ENCODE measurements at regions not wholly inside any gene's neighbourhood (a gene's known extent, or its start where the extent isn't known, plus 50 kb on each side); places are given as distances from the start of the nearest gene placed in this dataset.

- DNase-seq, result no peak
These were observed 92.8 kb upstream of the FOXC1 start for GRCh38 chr6:1516742-1517520.

- DNase-seq, result no peak
These were observed 90.9 kb upstream of the FOXC1 start for GRCh38 chr6:1518855-1519254.

DNA sequence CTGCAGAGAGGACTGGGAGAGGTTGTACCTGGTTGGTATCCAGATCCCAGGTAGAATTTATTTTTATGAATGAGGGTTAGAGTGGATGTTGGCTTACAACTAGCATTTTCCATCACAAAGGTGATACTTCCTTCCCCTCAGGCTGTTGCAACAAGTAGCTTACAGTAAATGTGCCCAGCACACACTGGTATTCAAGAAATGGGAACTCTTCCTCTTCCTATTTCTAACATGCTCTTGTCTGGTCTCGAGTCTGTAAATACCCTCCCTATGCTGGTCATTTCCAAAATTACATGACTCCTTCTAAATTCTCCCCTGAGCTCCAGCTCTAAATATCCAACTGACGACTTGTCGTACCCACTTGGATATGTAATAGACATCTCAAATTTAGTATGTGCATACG lies 90.1 kb upstream of the FOXC1 start:
- DNase-seq, result no peak

- no peak for DNase-seq
These were observed 86.9 kb upstream of the FOXC1 start for GRCh38 chr6:1522779-1523178.

GRCh38 chr6:1524040-1524480 lies 85.7 kb upstream of the FOXC1 start:
- DNase-seq, result peak; percentile 57

GRCh38 chr6:1525364-1526038 lies 84.2 kb upstream of the FOXC1 start:
- no peak for DNase-seq

GRCh38 chr6:1526398-1527072 lies 83.2 kb upstream of the FOXC1 start:
- DNase-seq, result no peak

GRCh38 chr6:1527073-1527457 lies 82.7 kb upstream of the FOXC1 start:
- no peak for DNase-seq

DNA sequence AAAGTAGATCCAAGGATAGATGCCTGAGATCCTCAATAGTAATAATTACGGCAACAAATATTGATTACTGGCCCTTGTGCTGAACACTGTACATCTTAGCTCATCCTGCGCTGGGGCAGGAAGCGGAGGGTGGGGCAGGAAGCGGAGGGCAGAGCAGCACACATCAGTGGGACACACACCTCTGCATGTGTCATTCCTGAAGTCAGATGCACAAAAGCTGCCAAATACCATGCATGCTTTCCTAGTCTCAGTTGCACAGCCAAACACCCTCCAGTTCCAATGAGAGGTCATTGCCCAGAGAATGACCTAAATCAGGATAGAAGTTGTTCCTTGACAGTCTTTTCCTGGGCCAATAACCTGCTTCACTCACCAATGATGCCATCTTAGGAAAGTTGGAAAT lies 74.4 kb upstream of the FOXC1 start:
- DNase-seq, result no peak

DNA sequence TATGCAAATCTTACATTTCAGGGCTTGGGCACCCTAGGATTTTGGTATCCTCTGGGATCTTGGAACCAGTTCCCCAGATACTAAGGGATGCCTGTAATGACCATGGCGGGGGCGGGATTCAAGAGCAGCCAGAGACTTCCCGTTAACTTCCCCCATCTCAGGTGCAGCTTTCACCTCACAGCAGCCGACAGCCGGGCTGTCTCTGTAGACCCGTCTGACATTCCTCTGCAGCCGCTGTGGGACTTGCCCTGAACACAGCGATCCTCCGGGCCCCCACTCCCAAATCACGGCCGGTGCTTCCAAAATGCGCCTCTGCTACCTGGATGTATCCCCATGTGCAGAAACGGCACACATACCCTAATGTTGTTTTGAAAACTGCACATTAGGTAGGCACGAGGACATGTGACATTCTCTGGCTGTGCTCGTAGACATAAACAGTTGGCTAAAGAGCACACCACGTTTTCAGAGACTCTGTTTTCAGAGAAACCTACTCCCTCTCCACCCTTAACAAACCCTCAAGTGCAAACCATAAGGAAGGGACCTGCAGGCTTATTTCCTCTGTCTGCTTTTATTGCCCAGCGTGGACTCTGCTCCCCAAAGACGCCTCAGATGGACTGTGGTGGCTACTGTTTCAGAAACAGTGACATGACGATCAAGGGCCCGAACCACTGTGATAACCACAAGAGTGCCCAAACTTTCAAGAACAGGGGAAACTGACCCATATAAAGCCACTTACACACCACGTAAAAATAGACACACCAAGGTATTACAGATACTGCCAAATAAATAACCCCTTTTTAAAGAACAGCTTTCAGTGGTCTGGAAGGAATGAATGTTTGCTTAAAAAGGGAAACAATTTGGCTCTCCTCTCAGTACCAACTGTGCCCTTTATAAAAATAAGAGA lies 72.9 kb upstream of the FOXC1 start:
- DNase-seq, result no peak

DNA sequence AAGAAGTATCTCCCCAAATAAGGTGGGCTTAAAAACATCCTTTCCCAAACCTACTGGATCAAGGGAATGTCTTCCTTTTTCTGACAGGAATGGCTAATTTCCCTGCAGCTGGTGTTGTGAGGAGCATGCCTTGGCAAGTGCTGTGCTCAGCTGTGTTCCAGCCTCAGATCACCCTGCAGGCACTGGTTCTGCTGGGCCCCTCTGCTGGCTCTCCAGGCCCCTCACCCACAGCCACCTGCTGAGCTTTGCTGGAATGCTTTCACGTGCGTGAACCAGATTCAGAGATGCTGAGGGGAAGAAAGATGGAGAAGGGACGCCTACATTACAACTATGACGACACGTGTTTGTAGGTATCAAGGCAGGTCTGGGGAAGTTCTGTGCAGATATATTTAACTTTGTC lies 71.3 kb upstream of the FOXC1 start:
- DNase-seq, result no peak

DNA sequence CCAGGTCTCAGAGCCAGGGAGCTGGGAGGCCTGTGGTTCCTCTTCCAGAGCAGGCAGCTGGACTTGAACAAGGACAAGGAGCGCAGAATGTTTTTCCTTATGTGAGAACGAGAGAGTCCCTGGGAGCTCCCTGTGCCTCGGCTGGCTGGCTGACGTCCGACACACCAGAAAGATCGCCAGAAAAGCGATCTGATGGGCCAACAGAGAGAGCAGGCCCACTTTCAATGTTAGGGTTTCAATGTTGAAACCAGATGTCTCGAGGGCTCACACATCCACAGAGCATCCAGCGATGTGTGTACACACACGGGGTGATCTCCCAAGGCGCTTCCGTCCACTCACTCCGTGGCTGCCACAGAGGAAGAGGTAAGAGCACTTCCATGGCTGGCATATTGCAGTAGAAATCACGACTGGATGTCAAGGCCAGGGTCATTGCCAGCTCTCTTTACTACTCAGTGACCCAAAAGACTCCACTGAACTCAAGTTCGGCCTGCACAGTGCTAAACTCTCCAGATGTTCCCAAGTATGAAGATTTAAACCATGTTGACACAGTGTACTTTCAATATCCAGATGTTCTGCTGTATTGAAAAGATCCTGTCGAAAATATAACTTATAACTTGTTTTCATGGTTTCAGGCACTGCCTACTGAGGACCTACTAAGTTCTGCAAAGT lies 70.8 kb upstream of the FOXC1 start:
- no peak for DNase-seq

DNA sequence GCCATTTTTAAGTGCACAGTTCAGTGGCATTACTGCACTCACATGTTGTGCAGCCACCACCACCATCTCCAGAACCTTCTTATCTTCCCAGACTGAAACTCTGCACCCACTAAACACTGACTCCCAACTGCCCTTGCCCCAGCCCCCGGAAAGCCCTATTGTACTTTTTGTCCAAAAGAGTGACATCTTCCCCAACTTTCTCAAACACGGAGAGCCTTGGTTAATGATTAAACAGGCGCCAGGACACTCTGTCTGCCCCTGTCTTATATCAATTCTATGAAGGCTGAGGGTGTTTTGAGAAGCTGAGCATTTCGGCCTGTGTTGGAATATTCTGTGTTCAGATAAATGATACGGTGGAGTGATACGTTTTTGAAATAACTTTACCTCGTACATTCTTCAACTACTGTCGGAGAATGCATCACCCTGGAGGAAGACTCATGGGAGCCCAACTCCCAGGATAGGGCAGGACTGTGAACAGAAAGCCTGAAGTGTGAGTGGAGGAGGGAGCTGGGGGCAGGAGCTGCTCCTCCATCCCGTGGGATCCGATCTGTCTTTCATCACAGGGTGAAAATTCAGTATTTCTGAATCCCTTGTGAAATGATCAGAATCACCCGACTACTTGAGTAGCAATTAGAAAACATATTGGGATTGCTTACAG lies 68.7 kb upstream of the FOXC1 start:
- no peak for DNase-seq

DNA sequence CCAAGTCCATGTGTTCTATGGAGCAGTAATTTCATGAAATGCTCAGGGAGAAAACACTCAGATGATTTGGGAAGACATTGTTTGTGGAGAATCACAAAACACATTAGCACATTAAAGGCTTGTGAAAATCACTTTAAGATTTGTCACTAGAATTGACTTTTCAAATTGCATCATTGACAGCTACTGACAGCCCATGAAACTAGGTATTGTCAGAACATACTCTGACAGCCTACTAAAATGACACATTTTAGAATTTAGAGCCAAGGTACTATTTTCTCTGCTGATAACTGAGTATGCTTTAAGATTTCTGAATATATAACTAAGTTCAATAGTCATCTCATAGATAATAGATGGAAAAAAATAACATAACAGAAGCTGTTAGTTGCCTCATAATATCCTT lies 67.4 kb upstream of the FOXC1 start:
- no peak for DNase-seq

GRCh38 chr6:1542764-1543163 lies 67.0 kb upstream of the FOXC1 start:
- DNase-seq, result no peak

- no peak for DNase-seq
These were observed 65.7 kb upstream of the FOXC1 start for GRCh38 chr6:1544000-1544399.

DNA sequence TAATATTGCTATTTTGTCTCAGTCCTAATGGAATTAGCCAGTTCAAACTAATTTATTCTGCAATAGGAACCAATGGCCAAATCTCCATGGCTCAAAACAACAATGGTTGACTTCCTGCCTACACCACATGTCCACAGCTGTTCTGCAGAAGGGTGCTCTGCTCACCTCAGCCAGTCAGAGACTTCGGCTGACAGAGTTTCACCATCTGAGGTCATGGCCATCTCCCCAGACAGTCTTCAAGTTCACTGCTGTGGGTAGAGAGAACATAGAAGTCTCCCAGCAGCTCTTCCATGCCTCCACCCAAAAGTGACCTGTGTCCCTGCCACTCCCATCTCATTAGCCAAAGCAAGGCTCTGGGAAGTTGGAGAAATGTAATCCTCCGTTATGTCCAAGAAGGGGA lies 65.1 kb upstream of the FOXC1 start:
- no peak for DNase-seq

DNA sequence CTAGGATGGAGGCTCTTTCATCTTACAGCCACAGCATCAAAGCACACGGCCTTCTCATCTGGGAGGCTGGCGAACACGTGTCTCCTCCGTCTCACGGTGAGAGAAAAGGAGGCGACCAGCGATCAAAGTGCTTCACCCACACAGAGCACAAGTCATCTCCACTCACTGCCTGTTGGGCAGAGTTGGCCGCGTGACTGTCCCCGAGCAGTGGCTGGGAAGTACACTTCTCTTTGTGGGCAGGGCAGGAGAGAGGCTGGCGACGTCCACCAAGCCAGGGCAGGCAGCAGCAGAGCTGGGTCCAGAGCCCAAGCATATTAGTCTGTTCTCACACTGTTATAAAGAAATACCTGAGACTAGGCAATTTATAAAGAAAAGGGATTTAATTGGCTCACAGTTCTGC lies 64.1 kb upstream of the FOXC1 start:
- no peak for DNase-seq

GRCh38 chr6:1547785-1548184 lies 61.9 kb upstream of the FOXC1 start:
- DNase-seq, result no peak

DNA sequence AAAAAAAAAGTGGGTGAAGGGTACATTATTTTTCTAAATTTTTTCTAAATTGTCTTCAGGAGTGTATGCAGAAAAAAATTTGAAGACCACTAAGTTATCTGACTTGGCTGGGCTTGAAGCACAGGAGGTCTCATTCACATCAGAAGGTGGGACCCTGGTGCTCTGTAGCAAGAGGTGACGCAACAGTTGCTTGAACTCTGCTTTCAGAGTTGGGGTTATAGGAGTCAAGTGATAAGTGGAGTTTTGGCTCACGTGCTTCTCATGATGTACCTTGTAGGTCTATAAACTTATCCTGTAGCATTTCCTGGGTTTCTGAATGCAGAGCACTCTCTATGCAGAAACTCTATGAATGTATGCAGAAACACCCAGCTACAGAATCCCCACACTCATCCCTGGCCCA lies 58.5 kb upstream of the FOXC1 start:
- no peak for DNase-seq

GRCh38 chr6:1552296-1552761 lies 57.4 kb upstream of the FOXC1 start:
- DNase-seq, result no peak

- no peak for DNase-seq
These were observed 56.1 kb upstream of the FOXC1 start for GRCh38 chr6:1553562-1554083.
